ENCODE measurements at regions not wholly inside any gene's neighbourhood (a gene's known extent, or its start where the extent isn't known, plus 50 kb on each side); places are given as distances from the start of the nearest gene placed in this dataset.

DNA sequence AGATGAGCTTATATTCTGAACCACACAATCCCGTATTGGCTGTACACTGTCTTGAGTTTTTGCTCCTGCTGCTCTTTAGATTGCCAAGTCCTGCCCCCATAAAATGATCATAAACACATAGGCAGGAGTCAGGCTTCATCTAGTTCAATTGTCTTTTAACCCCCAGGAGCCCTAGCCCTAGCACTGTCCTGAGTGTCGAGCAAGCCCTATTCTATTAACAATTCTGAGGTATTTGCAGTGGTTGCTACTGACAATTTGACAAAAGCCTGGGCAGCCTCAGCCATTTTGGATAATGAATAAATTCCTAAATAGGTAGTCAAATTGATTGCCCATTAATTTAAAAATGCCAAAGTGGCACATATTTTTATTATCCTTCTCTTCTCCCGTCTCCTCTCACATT is 257.2 kb downstream of the YTHDC2 start:
- Histone ChIP-seq H3K4me1 (ENCODE audit: control insufficient read depth, insufficient read depth, low read length) (no peaks in the 10 kb centered on the region), H3K4ac (ENCODE audit: low read depth, low read length) (no peak overlapping the region), H3K9me3 (ENCODE audit: control insufficient read depth, insufficient read depth, low read length) (no peaks in the 10 kb centered on the region), H3K18ac (ENCODE audit: low read depth, low read length) (no peak overlapping the region), H2AFZ (replicated peaks; ENCODE audit: low read length, poor library complexity) (no peak overlapping the region), H3K27ac (ENCODE audit: insufficient read depth, low read length) (no peak overlapping the region), H3K36me3 (ENCODE audit: control insufficient read depth, insufficient read depth, low read length) (no peaks in the 10 kb centered on the region), H3K27me3 (ENCODE audit: control insufficient read depth, insufficient read depth, low read length) (no peaks in the 10 kb centered on the region), H2AK9ac (replicated peaks; ENCODE audit: low read depth, low read length, poor library complexity) (no peak overlapping the region), H4K20me1 (ENCODE audit: insufficient read depth, low read length) (no peaks in the 10 kb centered on the region), H3K79me1 (ENCODE audit: low read depth in 1 of 2, low read length in 2 of 2) (no peaks in the 10 kb centered on the region), H2AK5ac (ENCODE audit: low read depth, low read length) (no peak overlapping the region), H4K8ac (ENCODE audit: low read depth in 2 of 2, low read length in 2 of 2) (no peak overlapping the region), H3K23ac (ENCODE audit: low read depth, low read length) (no peak overlapping the region), H2BK20ac (ENCODE audit: low read depth, low read length) (no peak overlapping the region), H3K4me3 (ENCODE audit: insufficient read depth, low read depth, low read length) (no peak overlapping the region), H3K56ac (ENCODE audit: extremely low read depth, insufficient read depth, low read length) (no peak overlapping the region), H2BK120ac (ENCODE audit: low read depth, low read length) (no peak overlapping the region), H3K9me1 (ENCODE audit: insufficient read depth, low read length) (no peaks in the 10 kb centered on the region), H2BK5ac (ENCODE audit: low read depth, low read length, poor library complexity, severe bottlenecking) (no peak overlapping the region), H3K9ac (ENCODE audit: low read depth, low read length) (no peak overlapping the region), H4K5ac (ENCODE audit: low read depth, low read length) (no peak overlapping the region), H3K4me2 (ENCODE audit: low read depth, low read length) (no peak overlapping the region), H4K91ac (ENCODE audit: insufficient read depth, low read depth, low read length) (no peak overlapping the region), H2BK15ac (ENCODE audit: low read depth, low read length) (no peak overlapping the region), H3K14ac (replicated peaks; ENCODE audit: low read depth, low read length) (no peak overlapping the region)
- intact Hi-C loops (cut with micrococcal nuclease) = no loop called here
- DNase-seq (no peak), ATAC-seq (ENCODE audit: low read depth) (no peak)
- ChIA-PET CTCF (no interaction called here), POLR2A (ENCODE audit: unreplicated experiment) (no interaction called here)
- TF ChIP-seq FOS (IDR thresholded peaks at IDR 0.05; ENCODE audit: low read depth, low read length) (no peak), NFE2L2 (IDR thresholded peaks at IDR 0.05; ENCODE audit: low read depth, low read length) (no peak), BHLHE40 (IDR thresholded peaks at IDR 0.05; ENCODE audit: low read depth, low read length) (no peak), POLR2A (IDR thresholded peaks at IDR 0.05; ENCODE audit: low read depth, low read length) (no peak), MXI1 (IDR thresholded peaks at IDR 0.05; ENCODE audit: borderline replicate concordance, low read depth, low read length) (no peak), MAFK (IDR thresholded peaks at IDR 0.05; ENCODE audit: low read depth, low read length) (no peak), RAD21 (IDR thresholded peaks at IDR 0.05; ENCODE audit: low read length) (no peak), CEBPB (IDR thresholded peaks at IDR 0.05; ENCODE audit: low read depth, low read length) (no peak), CHD1 (IDR thresholded peaks at IDR 0.05; ENCODE audit: low read depth, low read length) (no peak), RCOR1 (IDR thresholded peaks at IDR 0.05; ENCODE audit: insufficient replicate concordance, low read length) (no peak), MAZ (IDR thresholded peaks at IDR 0.05; ENCODE audit: borderline replicate concordance, low read depth, low read length) (no peak)
- TF ChIP-seq, protein P1, sequence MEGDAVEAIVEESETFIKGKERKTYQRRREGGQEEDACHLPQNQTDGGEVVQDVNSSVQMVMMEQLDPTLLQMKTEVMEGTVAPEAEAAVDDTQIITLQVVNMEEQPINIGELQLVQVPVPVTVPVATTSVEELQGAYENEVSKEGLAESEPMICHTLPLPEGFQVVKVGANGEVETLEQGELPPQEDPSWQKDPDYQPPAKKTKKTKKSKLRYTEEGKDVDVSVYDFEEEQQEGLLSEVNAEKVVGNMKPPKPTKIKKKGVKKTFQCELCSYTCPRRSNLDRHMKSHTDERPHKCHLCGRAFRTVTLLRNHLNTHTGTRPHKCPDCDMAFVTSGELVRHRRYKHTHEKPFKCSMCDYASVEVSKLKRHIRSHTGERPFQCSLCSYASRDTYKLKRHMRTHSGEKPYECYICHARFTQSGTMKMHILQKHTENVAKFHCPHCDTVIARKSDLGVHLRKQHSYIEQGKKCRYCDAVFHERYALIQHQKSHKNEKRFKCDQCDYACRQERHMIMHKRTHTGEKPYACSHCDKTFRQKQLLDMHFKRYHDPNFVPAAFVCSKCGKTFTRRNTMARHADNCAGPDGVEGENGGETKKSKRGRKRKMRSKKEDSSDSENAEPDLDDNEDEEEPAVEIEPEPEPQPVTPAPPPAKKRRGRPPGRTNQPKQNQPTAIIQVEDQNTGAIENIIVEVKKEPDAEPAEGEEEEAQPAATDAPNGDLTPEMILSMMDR (conservative IDR thresholded peaks at IDR 0.05; ENCODE audit: low read depth, low read length) = no peak
- in situ Hi-C loops (cut with MboI; ENCODE audit: low sequenced_read_pairs) = no loop called here
- no CpG with 5 or more reads among the region's 3 CpGs for WGBS, 2 experiments (ENCODE audit: extremely low coverage in 2 of 2, insufficient read length in 1 of 2)
- no TSS peak for BruUV-seq (replicated peaks)
- dilution Hi-C loops (cut with HindIII; ENCODE audit: low sequenced_read_pairs, unreplicated experiment) = no loop called here
